Endothelial cell of umbilical vein (primary cell): ENCODE measurements at regions not wholly inside any gene's neighbourhood (a gene's known extent, or its start where the extent isn't known, plus 50 kb on each side); places are given as distances from the start of the nearest gene placed in this dataset.
"Not testable (repeated sequence)": the region's sequence is repeated elsewhere in the genome, so short reads cannot be mapped to it uniquely, and the experiment has no call there.

Experiments used
- CTCF ChIP-seq, 2 donors: IDR thresholded peaks; 1 replicate in 1 of 2; 2 replicates in 1 of 2; pipeline ENCODE4 v1.5.1; 2011; ENCODE audit warnings: low read length in 2 of 2, mild to moderate bottlenecking in 2 of 2, moderate library complexity in 2 of 2, control low read depth in 1 of 2, inconsistent platforms in 1 of 2, low read depth in 1 of 2; ENCODE audit not compliant: insufficient read depth in 1 of 2; ENCODE audit errors: extremely low read depth in 1 of 2
- EZH2 ChIP-seq: IDR thresholded peaks from 2 replicates; pipeline ENCODE4 v1.6.1; 2012; ENCODE audit warnings: borderline replicate concordance, low read depth, mild to moderate bottlenecking, moderate library complexity, low read length, inconsistent platforms; ENCODE audit not compliant: severe bottlenecking
- FOS ChIP-seq: IDR thresholded peaks from 2 replicates; pipeline ENCODE4 v1.6.1; 2011; ENCODE audit warnings: mild to moderate bottlenecking, low read length, moderate library complexity, borderline replicate concordance; ENCODE audit not compliant: insufficient read depth
- JUN ChIP-seq: IDR thresholded peaks from 2 replicates; pipeline ENCODE4 v1.6.1; 2011; ENCODE audit warnings: borderline replicate concordance, low read depth; ENCODE audit not compliant: insufficient read length, insufficient read depth
- POLR2A ChIP-seq: IDR thresholded peaks from 2 replicates; pipeline ENCODE4 v1.6.1; 2012; ENCODE audit warnings: low read depth, mild to moderate bottlenecking, control low read depth, low read length
- POLR2AphosphoS5 ChIP-seq: IDR thresholded peaks from 2 replicates; pipeline ENCODE4 v1.6.1; 2012; ENCODE audit warnings: low read depth, mild to moderate bottlenecking, control low read depth, low read length, moderate library complexity; ENCODE audit not compliant: insufficient read depth

GRCh38 chr2:89606514-89606913 lies 915.0 kb downstream of the RPIA start:
- not testable (repeated sequence) for TF ChIP-seq CTCF (IDR thresholded peaks at IDR 0.05; ENCODE audit: extremely low read depth in 1 of 2, insufficient read depth in 1 of 2, low read depth in 1 of 2, low read length in 2 of 2); POLR2A; POLR2AphosphoS5; JUN; EZH2; FOS
